Right lung (tissue), 2 donors: ENCODE measurements at regions not wholly inside any gene's neighbourhood (a gene's known extent, or its start where the extent isn't known, plus 50 kb on each side); places are given as distances from the start of the nearest gene placed in this dataset.

ENCODE experiments used
- DNase-seq, 2 donors: peaks; one replicate each; pipeline ENCODE4 v3.0.0-alpha.2; 2013

DNA sequence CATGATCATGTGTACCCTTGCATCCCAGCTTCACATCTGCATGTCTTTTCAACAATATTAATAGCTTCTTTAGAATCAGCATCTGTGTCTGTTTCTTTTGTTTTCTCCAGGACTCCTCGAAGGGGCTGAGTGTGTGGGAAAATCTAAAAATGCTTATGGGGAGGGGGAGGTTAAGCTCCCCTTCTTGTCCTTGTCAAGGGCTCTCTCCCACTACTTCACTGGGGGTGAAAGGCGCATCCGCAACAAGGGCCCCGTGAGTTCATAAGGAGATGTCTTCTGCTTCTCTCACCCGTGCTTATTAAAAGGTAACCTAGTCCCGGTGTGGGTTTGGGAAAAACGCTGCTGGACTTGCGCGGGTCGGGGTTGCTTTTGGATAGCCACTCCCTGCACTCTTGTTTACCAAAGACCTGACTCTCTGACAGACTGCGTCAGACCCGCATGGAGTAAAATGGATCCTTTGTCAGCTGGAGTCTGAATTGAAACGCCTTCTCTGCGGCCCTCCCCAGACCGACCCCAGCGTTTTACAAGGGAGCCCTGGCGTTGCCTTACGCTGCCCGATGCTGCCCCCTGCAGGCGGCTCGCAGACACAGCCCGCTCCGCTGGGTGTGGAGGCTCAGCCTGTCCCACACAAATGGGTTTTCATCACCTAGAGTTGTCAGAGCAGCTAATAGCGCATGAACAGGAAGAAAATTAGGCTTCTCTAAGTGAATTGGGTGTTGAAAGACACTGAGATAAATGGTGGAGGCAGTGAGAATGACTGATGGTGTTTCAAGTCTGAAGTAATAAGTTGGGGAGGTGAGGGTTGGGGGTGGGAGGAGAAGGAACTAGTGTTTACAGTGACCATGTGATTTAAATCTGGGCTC is 53.8 kb downstream of the IER5 start:
- peak; percentile 83 to 88 for DNase-seq

DNA sequence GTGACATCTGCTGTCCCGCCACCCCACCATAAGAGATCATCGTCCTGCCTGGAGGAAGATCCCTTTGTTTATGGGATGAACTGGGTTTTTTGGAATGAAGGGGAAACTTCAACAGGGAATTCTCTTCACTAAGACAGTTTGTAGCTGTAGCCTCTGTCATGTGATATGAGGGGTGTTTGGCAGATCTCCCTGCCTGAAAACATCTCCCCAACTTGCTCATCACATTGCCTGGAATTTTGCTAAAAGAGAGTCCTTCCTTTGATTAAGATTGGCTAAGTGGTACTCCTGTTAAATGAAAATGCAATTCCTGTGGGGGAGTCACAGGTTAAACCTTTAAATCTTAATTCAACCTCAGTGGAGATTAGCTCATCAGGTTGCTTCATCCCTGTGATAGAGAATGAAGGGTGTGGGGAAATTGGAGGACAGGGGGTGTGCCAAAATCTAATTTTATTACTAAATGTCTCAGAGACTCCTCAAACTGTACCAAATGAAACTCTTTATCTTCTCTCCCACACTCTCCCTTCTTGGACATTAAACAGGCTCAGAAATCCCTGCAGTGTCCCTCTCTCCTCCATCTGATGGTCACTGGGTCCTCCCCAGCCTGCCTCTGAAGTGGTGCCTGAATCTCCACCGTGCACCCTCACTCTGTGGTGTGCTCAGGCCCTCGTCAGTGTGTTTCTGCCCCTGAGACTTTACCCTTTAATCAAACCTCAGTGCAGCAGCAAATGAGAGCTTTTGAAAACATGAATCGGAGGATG is 54.8 kb downstream of the IER5 start:
- DNase-seq, result no peak

DNA sequence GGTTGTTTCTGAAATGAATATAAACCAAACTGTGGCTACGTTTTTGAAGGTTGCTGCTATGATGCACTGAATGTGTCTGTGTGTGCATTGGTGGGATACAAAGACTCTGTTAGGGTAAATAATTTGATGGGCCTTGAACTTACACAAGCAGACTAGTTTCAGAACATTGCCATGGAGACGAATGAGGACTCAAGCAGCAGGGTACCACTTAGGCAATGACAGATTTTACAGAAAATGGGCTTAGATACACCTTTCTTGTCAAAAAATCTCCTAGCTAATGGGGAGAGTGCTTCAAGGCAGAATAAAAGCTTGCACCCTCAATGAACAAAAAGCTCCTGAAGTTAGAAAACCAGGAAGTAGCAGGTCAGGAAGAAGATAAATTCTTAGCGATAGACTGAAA is 55.7 kb downstream of the IER5 start:
- no peak for DNase-seq

DNA sequence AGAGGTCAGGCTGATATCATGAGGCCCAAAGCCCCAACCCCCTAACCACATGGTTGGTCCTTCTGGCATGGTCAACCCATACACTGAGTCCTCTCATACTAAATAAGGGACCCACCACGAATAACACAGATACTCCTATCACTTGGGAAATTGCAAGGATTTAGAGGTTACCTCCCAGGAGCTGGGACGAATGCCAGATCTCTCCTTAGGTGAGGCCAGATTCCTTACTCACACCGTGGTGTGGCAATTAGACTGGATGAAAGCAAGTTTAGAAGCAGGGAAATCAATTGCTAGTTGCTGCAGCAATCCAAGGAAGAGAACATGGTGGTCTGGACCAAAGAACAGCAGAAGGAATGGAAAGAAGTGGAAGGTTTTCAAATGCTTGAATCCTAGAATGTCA is 60.1 kb downstream of the IER5 start:
- DNase-seq, result no peak

DNA sequence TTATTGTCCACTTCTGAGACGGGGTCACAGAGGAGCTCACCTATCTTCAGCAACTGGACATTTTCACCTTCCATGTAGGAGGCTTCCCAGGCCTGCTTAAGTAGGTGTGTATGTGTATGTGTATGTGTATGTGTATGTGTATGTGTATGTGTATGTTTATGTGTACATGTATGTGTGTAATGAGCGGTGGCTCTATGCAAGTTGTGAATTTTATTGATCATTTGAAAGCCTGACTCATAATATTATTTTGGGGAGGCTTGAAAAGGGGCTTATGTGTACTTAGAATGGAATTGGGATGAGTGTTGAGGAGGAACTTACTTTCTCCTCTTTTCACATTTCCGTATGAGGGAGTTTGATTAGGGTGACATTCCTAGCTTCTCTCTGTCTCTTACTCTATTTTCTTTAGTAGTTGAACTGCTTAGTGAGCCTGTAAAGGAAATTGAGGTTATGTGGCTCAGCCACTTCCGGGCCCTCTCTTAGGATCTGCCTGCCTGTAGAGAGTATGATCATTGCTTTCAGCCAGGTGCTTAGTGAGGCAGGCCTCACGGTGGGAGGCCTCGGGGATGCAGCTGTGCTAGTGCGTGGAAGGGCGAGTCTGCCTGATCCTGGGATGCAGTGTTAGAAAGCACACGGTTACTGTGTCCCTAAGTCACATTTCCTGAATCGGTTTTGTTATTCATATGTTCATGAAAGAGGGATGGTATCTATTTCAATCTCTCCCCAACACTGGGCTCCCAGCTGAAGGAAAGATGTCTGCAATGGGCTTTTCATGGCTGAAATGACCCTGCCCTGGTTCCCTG is 61.0 kb downstream of the IER5 start:
- DNase-seq, result no peak

DNA sequence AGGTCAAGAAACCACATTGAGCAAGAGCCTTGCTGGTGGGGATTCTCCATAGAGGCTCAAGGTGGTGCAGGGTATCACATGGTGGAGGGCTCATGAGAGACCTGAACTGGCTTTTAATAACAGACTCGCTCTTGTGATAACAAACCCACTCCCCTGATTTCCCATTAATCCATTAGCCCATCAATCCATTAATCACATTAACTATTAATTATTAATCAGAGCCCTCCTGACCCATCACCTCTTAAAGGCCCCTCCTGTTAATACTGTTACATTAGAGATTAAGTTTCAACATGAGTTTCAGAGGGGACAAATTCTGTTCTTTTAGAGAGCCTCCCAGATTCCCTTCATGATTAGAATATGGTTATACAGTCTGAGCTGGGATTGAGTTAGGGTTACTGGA is 61.8 kb downstream of the IER5 start:
- DNase-seq, result no peak

DNA sequence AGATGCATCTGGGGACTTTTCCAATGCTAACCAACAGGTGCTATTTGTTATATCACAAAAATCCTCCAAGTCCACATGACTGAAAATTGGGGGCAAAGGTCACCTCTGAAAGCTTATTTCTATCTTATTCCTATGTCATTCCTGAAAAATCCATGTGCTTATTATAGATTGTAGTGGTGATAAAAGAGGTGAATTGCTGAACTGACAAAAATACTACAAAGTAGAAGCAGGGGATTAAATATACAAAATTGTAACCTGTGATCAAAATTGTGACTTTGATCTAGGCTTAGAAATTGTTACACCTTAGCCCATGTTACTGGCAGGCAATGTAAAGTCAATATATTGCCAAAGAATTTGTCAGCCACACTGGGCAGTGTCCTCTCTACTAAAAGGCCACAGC is 62.3 kb downstream of the IER5 start:
- DNase-seq, result no peak

DNA sequence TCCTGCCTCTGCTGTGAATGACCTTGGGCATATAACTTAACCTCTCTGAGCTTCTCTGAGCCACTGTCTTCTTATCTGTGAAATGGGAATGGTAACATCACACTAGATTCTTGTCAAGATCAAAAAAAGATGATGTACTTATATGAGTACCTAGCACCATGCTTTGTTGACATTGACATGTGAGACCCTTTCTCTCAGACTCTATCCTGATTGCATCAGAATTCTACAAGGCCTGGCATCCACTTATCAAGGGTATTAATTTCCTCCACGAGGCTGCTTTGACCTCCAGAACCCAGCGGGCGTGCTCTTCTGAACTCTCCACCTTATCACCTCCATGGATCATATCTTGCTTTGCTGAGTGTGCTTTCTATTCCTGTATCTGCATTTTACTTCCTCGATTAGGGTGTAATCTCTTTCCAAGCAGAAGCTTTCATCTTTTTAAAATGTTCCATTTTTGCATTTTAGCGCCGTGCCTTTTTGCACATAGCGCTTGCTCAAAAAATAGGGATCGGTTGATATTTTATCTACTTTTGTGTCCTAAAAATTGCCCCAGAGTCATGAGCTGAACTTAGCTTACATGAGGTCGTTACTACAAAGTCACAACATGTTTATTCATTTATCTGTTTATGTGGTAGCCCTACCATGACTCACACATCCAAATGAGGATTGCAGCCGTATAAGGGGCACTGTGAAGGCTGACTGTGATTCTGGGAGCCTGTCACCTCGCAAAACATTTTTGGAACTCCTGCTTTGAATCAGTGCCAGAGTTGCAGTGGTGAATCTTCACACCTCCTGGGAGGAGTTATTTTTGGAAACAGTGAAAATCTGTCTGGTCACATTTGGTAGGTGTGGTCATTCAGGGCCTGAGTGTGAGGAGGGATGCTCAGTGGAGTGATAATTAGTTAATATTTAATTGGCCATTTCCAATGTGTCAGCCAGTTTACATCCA is 63.2 kb downstream of the IER5 start:
- no peak for DNase-seq

DNA sequence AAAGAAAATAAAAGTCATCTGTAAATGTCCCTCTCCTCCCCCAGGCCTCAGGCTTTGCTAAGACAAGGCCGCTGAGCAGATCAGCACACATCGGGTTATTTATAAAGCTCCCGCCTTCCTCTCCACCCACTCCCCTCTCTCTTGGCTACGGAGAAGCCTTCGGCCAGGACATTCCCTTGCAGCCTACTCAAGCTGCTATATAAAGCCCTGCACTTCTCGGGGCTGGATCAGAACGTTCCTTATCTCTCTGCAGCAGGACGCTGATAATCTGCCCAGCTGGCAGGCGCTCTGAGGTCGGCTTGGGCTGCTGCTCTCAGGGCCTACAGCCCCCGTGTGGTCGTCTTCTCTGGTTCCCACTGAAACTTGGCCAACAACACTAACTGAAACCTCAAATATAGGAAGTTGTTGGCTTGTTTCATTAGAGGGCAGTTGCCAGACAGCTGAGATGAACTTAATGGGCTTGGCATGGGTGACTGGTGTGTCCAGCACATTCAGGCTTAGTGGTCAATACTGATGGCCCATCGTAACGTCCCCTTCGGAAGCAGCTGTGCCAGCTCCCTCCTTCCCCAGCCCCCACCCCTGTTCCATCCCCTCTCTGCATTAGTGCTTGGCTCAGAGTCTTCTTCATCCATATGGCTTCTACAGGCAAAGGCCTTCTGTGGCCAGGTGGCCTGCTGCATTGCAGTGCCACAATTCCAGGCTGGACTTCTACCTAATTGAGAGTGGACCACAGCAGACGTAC is 64.6 kb downstream of the IER5 start:
- peak; percentile 90 to 92 for DNase-seq

DNA sequence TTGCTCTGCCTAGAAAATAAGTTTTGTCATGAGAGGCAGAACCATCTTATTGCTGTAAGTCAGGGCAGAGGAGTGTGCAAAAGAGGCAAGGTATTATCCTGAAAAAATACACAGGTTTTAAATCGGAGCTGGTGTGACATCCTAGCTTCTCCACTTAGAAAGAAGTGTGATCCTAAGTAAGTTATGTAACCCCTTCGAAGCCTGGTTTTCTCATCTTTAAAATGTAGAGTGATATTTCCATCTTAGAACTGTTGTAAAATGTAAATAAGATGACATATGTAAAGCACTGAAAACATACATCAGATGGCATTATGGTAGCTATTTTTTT is 65.1 kb downstream of the IER5 start:
- DNase-seq, result no peak

DNA sequence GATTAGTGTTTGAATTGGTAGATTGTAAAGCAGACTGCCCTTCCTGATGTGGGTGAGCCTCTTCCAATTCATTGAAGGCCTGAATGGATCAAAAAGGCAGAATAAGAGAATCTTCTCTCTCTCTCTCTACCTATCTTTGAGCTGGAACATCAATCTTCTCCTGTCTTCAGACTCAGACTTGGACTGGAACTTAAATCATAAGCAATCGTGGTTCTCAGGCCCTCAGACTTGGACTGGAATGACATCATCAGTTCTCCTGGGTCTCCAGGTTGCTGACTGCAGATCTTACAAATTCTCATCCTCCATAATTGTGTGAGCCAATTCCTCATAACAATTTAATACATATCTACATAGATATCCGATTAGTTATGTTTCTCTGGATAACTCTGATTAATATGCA is 66.8 kb downstream of the IER5 start:
- DNase-seq, result no peak

DNA sequence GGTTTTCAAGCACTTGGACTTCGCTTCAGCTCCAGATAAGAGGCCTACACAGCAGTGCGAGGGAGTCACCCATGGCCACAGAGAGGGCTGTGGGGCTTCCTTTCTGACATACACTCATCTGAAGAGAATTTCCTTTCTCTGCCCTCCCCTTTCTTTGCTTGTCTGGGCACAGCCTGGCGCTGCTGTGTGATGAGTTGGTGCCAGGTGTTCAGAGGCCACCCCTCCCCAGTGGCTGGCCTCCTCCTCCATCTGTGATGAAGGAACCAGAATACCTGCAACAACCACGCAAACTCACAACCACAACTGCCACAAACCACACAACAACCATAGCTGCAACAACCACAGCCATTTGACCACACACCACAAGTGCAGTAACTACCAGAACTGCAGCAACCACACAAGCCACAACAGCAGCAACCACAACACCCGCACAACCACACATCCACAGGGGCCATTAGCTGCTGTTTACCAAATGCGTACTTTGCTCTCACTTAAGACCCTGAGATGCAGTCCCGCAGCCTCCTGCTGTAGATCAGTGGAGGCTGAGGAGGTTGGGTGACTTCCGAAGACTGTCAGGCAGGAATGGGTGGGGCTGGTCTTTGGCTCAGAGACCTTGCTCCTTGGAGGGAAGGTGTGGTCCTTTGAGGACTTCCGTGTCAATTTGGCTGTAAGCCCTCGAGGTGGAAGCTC is 71.1 kb downstream of the IER5 start:
- DNase-seq, result no peak

DNA sequence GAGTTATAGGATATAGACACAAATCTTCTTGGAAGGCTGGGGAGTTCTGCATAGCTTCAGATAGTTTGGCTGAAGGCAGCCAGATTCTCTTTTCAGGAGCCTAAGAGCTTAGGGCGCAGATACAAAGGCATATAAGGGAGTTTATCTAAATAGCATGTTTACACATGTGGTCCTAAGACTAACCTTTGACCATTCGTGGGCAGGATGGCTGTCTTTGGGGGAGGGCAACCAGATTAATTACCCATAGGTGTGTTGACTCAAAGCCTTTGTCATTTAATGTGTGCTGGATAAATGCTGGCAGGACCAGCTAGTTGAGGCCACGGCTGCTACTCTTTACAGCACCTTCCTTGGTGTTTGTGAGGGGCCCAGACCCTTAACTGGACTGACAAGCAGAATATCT is 71.8 kb downstream of the IER5 start:
- DNase-seq, result no peak

DNA sequence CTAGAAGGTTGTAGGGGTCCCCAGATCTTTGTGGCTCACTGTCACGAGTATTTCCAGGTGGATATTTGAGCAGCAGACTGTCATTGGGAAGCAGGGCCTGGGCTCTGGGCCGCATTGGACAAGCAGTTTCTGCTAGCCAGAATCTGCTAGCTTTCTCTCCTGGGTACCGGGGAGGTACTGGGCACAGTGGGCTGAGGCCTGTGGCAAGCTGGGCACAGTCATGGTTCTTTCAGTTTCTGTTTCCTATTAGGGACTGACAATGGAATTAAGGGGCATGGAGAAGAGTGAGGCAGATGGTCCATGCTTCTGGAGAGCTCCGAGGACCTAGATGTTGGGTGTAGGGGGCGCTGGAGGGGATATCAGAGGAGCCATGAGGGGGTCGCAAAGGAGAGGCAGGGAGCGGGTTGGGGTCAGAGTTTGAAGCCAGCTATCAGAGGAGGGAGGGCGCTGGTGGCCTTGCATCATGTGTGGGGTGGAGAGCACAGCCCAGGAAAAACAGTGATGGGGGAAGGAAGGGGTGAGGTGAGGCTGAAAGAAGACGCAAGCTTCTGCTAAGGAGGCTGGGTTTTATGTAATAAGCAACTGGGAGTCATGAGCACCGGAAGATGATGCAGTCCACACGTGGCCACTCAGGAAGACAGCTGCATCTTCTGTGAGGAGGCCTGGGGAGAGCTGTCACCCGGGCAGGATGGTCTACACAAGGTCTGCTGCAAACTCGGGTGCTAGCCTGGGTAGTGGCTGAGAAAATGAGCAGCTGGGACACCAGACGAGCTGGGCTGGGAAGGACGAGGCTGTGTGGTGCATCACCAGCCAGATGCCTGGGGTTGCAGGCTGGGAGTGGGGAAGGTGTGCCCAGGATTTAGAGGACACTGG is 72.7 kb downstream of the IER5 start:
- no peak for DNase-seq

DNA sequence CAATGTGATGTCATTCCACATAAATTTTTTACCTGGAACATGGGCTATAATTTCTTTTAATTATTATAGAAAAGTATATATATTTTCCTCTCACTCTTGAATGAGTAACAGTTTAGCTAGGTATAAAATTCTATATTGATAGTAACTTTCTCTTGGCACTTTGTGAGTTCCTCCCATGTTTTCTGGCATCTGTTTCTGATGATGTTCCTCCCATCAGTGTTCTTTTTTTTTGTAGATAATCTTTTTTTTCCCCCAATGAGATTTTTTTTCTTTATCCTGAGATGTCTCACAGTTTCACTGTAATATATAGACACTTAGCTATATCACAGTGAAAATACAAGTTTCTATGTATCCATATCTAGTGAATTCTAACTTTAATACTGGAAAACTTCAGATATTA is 75.2 kb downstream of the IER5 start:
- no peak for DNase-seq

DNA sequence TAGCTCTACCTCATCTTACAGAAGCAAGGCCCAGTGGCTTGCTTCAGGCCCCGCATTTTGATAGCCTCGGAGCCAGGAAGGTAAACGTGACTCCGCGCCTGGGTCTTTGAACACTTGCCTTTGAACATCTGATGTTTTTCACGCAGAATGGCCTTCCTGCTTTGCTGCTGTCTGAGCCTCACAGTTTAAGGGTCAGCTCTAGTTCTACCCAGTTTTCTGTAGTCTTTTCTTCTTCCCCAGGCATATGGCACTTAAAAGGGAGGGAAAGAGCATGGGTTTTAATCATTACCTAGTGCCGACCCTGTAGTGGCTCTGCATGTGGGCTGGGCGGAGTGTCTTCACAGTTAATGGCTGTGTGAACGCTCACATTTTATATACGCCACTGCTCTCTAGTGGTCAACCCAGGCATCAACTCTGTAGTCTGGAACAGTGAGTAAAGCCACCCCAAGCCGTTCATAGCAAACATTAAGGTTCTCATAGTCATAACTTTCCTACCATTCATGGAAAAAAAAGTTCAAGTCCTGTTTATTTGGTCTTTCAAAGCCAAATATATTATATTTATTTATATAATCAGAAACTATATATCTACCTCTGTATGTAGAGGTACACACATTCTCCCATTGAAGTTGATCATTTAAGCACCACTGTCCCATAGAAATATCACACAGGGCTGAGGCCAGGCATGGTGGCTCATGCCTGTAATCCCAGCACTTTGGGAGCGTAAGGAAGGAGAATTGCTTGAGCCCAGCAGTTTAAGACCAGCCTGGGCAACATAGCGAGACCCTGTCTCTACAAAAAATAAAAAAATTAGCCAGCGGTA is 78.1 kb downstream of the IER5 start:
- DNase-seq, result peak; percentile 60 to 75

DNA sequence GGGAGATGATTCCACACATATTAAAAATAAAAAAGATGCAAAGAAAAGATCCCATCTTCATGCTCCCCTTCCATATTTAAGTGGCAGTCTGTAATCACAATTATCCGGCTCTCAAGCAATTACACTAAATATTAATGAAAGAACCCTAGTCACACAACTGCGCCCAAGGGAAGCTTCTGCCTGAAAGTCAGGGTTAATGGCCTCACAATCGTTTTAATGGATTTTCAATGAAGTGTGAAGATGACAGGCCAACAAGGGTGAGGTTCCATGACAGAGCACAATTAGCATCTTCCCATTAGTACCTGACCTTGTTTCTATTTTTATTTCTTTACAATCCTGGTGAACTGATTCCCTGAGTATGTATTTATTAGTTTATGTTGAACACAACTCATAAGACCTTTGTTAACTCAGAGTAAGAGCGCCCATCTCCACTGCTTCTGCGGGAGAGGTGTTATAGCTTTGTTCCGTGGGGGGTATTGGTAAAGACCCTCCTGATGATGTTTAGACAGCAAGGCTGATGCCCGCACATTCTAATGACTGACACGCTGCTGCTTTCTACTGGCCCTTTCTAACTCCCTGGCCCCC is 80.9 kb downstream of the IER5 start:
- no peak for DNase-seq

DNA sequence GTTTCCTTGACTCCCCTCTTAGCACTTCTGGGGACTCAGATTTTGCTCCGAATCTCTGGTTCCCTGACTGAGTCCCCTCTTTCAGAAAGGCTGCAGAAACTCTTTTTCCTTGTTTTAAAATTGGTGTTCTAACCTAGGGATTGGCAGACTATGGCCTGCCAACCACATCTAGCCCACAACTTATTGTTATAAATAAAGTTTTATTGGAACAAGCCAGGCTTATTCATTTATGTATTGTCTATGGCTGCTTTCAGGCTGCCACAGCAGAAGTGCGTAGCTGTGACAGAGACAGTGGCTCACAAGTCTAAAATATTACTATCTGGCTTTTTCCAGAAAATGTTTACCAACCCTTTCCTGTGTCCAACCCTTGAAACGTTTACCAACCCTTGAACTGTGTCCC is 81.7 kb downstream of the IER5 start:
- DNase-seq, result no peak
